ENCODE measurements at regions not wholly inside any gene's neighbourhood (a gene's known extent, or its start where the extent isn't known, plus 50 kb on each side); places are given as distances from the start of the nearest gene placed in this dataset.

DNA sequence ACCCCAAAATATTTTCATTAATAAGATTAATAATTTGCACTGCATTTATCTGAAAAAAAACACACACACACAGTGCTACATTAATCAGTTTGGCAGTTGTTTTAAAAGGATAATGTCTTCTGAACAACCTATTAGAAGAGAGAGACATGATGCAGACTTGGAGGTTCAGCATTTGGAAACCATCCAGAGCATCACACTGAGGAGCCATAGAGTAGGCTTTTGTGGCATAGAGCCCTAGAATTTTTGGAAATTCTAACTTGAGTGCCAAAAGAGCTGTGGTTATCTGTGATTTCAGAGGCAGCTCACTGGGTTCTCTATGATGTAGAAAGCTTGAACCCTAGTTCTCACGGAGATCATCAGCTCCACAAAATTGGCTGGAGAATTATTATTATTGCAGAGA, 90.2 kb downstream of the RFC3 start:
- TF ChIP-seq CTCF (IDR thresholded peaks at IDR 0.05) (no peak), POLR2AphosphoS5 (IDR thresholded peaks at IDR 0.05; ENCODE audit: insufficient read depth in 1 of 2, low read depth in 1 of 2) (no peak)

All from vagina (tissue), 2 donors.